Osteoblast (primary cell): ENCODE measurements at regions not wholly inside any gene's neighbourhood (a gene's known extent, or its start where the extent isn't known, plus 50 kb on each side); places are given as distances from the start of the nearest gene placed in this dataset.
"Not testable (repeated sequence)": the region's sequence is repeated elsewhere in the genome, so short reads cannot be mapped to it uniquely, and the experiment has no call there.

Source experiments
- DNase-seq: peaks from one replicate; pipeline ENCODE4 v3.0.0; 2011; ENCODE audit warnings: low spot score, mixed read lengths; ENCODE audit not compliant: insufficient read length; ENCODE audit errors: missing footprints
- H2AFZ ChIP-seq: 2 replicates; pipeline ENCODE4 v1.6.0; 2011; ENCODE audit warnings: mild to moderate bottlenecking, low read length
- H3K27ac ChIP-seq: 2 replicates; pipeline ENCODE4 v1.5.1; 2011; ENCODE audit warnings: mild to moderate bottlenecking, low read depth, low read length, moderate library complexity
- H3K27me3 ChIP-seq: 2 replicates; pipeline ENCODE4 v1.6.0; 2012; ENCODE audit warnings: mild to moderate bottlenecking, control low read depth, inconsistent platforms, low read length, moderate library complexity; ENCODE audit not compliant: insufficient read depth
- H3K36me3 ChIP-seq: 2 replicates; pipeline ENCODE4 v1.5.1; 2011; ENCODE audit warnings: mild to moderate bottlenecking, low read length, control low read depth, moderate library complexity; ENCODE audit not compliant: insufficient read depth
- H3K4me1 ChIP-seq: 2 replicates; pipeline ENCODE4 v1.5.1; 2011; ENCODE audit warnings: mild to moderate bottlenecking, low read length, control low read depth, moderate library complexity; ENCODE audit not compliant: insufficient read depth
- H3K4me2 ChIP-seq: 2 replicates; pipeline ENCODE4 v1.6.0; 2011; ENCODE audit warnings: mild to moderate bottlenecking, low read length; ENCODE audit not compliant: insufficient read depth
- H3K4me3 ChIP-seq: fragments of 200-600 bp; sonication (generic); 3 replicates; pipeline ENCODE4 v1.5.1; 2012; ENCODE audit warnings: mild to moderate bottlenecking, low read length, inconsistent platforms; ENCODE audit not compliant: insufficient read depth
- H3K79me2 ChIP-seq: 2 replicates; pipeline ENCODE4 v1.6.0; 2012; ENCODE audit warnings: mild to moderate bottlenecking, low read length, control low read depth, inconsistent platforms; ENCODE audit not compliant: insufficient read depth
- H3K9me3 ChIP-seq: 2 replicates; pipeline ENCODE4 v1.5.1; 2011; ENCODE audit warnings: low read depth, low read length, control low read depth
- H4K20me1 ChIP-seq: 2 replicates; pipeline ENCODE4 v1.6.0; 2012; ENCODE audit warnings: mild to moderate bottlenecking, low read length, control low read depth; ENCODE audit not compliant: insufficient read depth
- CTCF ChIP-seq: IDR thresholded peaks from 2 replicates; pipeline ENCODE4 v1.5.1; 2011; ENCODE audit warnings: mild to moderate bottlenecking, low read depth, low read length, moderate library complexity; ENCODE audit errors: extremely low read depth

GRCh38 chrX:107296184-107296583 is 89.8 kb downstream of the DNAAF6 start:
- H3K4me1 ChIP-seq, H3K27me3 ChIP-seq, H3K79me2 ChIP-seq, H3K9me3 ChIP-seq, H3K27ac ChIP-seq, H4K20me1 ChIP-seq, DNase-seq, H2AFZ ChIP-seq, H3K36me3 ChIP-seq, H3K4me3 ChIP-seq, H3K4me2 ChIP-seq: not testable (repeated sequence)

GRCh38 chrX:107298276-107298675 is 91.9 kb downstream of the DNAAF6 start:
- Histone ChIP-seq H3K9me3 (no peaks in the 10 kb centered on the region), H4K20me1 (no peaks in the 10 kb centered on the region), H3K4me3 (no peak overlapping the region), H3K36me3 (no peaks in the 10 kb centered on the region), H2AFZ (no peak overlapping the region), H3K27ac (no peak overlapping the region), H3K27me3 (peaks cover 12% of the 10 kb centered on the region), H3K4me2 (no peak overlapping the region), H3K79me2 (no peaks in the 10 kb centered on the region), H3K4me1 (no peaks in the 10 kb centered on the region)
- no peak for TF ChIP-seq CTCF
- DNase-seq = no peak

GRCh38 chrX:107301253-107301652 is 94.8 kb downstream of the DNAAF6 start:
- Histone ChIP-seq H3K36me3 (no peaks in the 10 kb centered on the region), H3K4me3 (no peak overlapping the region), H3K27ac (no peak overlapping the region), H3K27me3 (peaks cover 9% of the 10 kb centered on the region), H3K4me1 (no peaks in the 10 kb centered on the region), H3K4me2 (no peak overlapping the region), H2AFZ (no peak overlapping the region), H3K79me2 (no peaks in the 10 kb centered on the region), H4K20me1 (no peaks in the 10 kb centered on the region), H3K9me3 (no peaks in the 10 kb centered on the region)
- no peak for DNase-seq
- no peak for TF ChIP-seq CTCF

- Histone ChIP-seq H4K20me1 (no peaks in the 10 kb centered on the region), H3K4me3 (no peak overlapping the region)
- no peak for TF ChIP-seq CTCF
These were observed 97.7 kb downstream of the DNAAF6 start for GRCh38 chrX:107304141-107304540.

More at GRCh38 chrX:107304141-107304540, 97.7 kb downstream of the DNAAF6 start:
- Histone ChIP-seq H3K27me3 (peaks cover 10% of the 10 kb centered on the region), H3K4me1 (no peaks in the 10 kb centered on the region), H3K9me3 (no peaks in the 10 kb centered on the region), H3K36me3 (no peaks in the 10 kb centered on the region), H3K4me2 (no peak overlapping the region), H3K79me2 (no peaks in the 10 kb centered on the region), H2AFZ (no peak overlapping the region), H3K27ac (no peak overlapping the region)
- DNase-seq = no peak
